OCI-LY7 (cell line): ENCODE measurements at regions not wholly inside any gene's neighbourhood (a gene's known extent, or its start where the extent isn't known, plus 50 kb on each side); places are given as distances from the start of the nearest gene placed in this dataset.

ENCODE experiments used
- BruUV-seq: library from RNA; stranded (reverse); fragments of 400-500 nt; replicated peaks from 2 replicates; lab custom pipeline; 2021; lab: Mats Ljungman, UMichigan
- CTCF ChIA-PET: fragments of 300-600 bp; sonication (Branson Sonifier 250); formaldehyde crosslinking; loops from one replicate; lab custom pipeline; 2022; ENCODE audit warnings: antibody characterized with exemption; ENCODE audit not compliant: unreplicated experiment; lab: Charles Lee
- POLR2A ChIA-PET: fragments of 300-600 bp; sonication (Branson Sonifier 250); formaldehyde crosslinking; loops from one replicate; lab custom pipeline; 2022; ENCODE audit warnings: antibody characterized with exemption; lab: Charles Lee
- DNase-seq: peaks from one replicate; pipeline ENCODE4 v3.0.0-alpha.2; 2015; ENCODE audit warnings: low spot score
- H2AFZ ChIP-seq: fragments of 200-600 bp; sonication (generic), shearing (Covaris generic); 2 replicates; pipeline ENCODE4 v1.6.1; 2014; ENCODE audit warnings: mild to moderate bottlenecking, antibody characterized with exemption, low read length, moderate library complexity
- H3K27ac ChIP-seq: fragments of 200-600 bp; sonication (generic); 2 replicates; pipeline ENCODE4 v1.5.1; 2014; ENCODE audit warnings: mixed run types, low read depth, mild to moderate bottlenecking, moderate library complexity, low read length, inconsistent platforms; ENCODE audit not compliant: poor library complexity, severe bottlenecking
- H3K36me3 ChIP-seq: fragments of 200-600 bp; sonication (generic); 2 replicates; pipeline ENCODE4 v1.6.1; 2014; ENCODE audit warnings: mild to moderate bottlenecking, antibody characterized with exemption, low read length, moderate library complexity, mixed read lengths; ENCODE audit not compliant: insufficient read depth
- H3K4me1 ChIP-seq: fragments of 200-600 bp; sonication (generic); 2 replicates; pipeline ENCODE4 v1.5.1; 2014; ENCODE audit warnings: mild to moderate bottlenecking, low read length; ENCODE audit not compliant: insufficient read depth, poor library complexity, severe bottlenecking
- H3K4me2 ChIP-seq: fragments of 200-600 bp; sonication (generic); 2 replicates; pipeline ENCODE4 v1.6.1; 2014; ENCODE audit warnings: mild to moderate bottlenecking, low read length
- H3K4me3 ChIP-seq: fragments of 200-600 bp; sonication (generic); 2 replicates; pipeline ENCODE4 v1.5.1; 2014; ENCODE audit warnings: mild to moderate bottlenecking, low read depth, low read length; ENCODE audit not compliant: poor library complexity, severe bottlenecking
- H3K79me2 ChIP-seq: fragments of 200-600 bp; sonication (generic); 2 replicates; pipeline ENCODE4 v1.6.1; 2016; ENCODE audit warnings: low read depth, mild to moderate bottlenecking, low read length, moderate library complexity, mixed read lengths; ENCODE audit not compliant: insufficient read depth
- H3K9me2 ChIP-seq: fragments of 200-600 bp; sonication (generic); 2 replicates; pipeline ENCODE4 v1.6.1; 2016; ENCODE audit warnings: mild to moderate bottlenecking, low read length, mixed read lengths; ENCODE audit not compliant: insufficient read depth
- H3K9me3 ChIP-seq: fragments of 200-600 bp; sonication (generic); 2 replicates; pipeline ENCODE4 v1.6.1; 2014; ENCODE audit warnings: mild to moderate bottlenecking, mixed run types, low read length, mixed read lengths
- H4K20me1 ChIP-seq: fragments of 200-600 bp; sonication (generic); 2 replicates; pipeline ENCODE4 v1.6.1; 2014; ENCODE audit warnings: mild to moderate bottlenecking, antibody characterized with exemption, low read length, moderate library complexity, mixed read lengths; ENCODE audit not compliant: insufficient read depth
- CTCF ChIP-seq: fragments of 200-600 bp; sonication (generic); conservative IDR thresholded peaks from 2 replicates; pipeline ENCODE4 v1.5.1; 2014; ENCODE audit warnings: mild to moderate bottlenecking, antibody characterized with exemption, low read length, moderate library complexity, mixed read lengths
- EZH2phosphoT487 ChIP-seq: fragments of 200-600 bp; sonication (generic); IDR thresholded peaks from 2 replicates; pipeline ENCODE4 v1.6.1; 2018; ENCODE audit warnings: low read depth, borderline replicate concordance, mild to moderate bottlenecking, mixed run types, antibody characterized with exemption, low read length, moderate library complexity, mixed read lengths
- intact Hi-C: fragments of 100-400 bp; cut with micrococcal nuclease; formaldehyde crosslinking; loops from one replicate; pipeline ENCODE4 v1.10.0; 2022; ENCODE audit not compliant: unreplicated experiment

DNA sequence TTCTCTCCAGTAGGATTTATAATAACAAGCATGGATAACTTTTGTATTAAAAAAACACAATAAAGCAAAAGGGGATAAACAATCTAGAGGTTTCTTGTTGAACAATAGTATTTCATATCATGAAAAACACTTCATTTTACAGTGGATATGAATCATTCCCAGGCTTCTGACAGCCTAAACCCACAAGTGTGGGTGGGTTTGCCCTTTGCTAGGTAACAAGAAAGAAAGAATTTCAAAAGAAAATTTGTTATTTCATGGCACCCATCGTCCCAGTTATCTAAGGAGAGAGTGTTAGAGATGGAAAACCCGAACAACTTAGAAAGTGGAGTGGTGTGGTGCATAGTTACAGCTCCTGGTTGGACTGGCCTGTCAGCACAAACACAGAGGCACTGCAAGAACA lies 76.1 kb upstream of the GPR6 start:
- no peak for TF ChIP-seq EZH2phosphoT487
- no peaks in the 10 kb centered on the region for H3K9me3 ChIP-seq
- H2AFZ ChIP-seq: no peak overlapping the region
- DNase-seq: no peak
- no peaks in the 10 kb centered on the region for H3K79me2 ChIP-seq
- no peak overlapping the region for H3K4me2 ChIP-seq
- no peaks in the 10 kb centered on the region for H4K20me1 ChIP-seq
- H3K27ac ChIP-seq: no peak overlapping the region
- ChIA-PET CTCF (no interaction called here), POLR2A (interaction anchor here (0.6 kb wide), 1 partner anchor 635 kb away, joined by 6 read pairs; no protein-coding TSS in a partner anchor)
- H3K4me3 ChIP-seq: no peak overlapping the region
- BruUV-seq: no TSS peak
- intact Hi-C loops: no loop called here
- H3K9me2 ChIP-seq: no peaks in the 10 kb centered on the region
- H3K36me3 ChIP-seq: no peaks in the 10 kb centered on the region
- no peaks in the 10 kb centered on the region for H3K4me1 ChIP-seq

DNA sequence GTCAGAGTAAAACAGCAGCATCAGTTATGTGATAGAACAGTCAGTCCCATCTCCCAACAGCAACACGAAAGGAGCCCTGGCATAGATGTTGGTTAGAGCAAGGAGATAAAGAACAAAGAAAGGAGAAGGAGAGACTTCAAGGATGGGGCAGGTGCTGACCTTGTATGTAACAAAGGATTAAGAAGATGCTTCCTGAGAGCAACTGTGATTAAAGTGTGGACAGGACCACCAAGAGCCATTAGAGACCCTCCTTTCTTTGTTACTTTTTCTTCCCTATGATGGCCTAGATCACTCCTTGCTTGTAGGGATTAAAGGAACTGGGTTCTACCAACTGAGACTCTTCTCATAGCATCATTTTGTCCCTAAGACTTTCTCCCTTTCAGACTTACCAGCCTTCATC lies 75.2 kb upstream of the GPR6 start:
- Histone ChIP-seq H3K79me2 (no peaks in the 10 kb centered on the region), H3K9me2 (no peaks in the 10 kb centered on the region), H3K9me3 (no peaks in the 10 kb centered on the region), H2AFZ (no peak overlapping the region), H3K27ac (no peak overlapping the region), H3K36me3 (no peaks in the 10 kb centered on the region), H3K4me1 (no peaks in the 10 kb centered on the region), H3K4me3 (no peak overlapping the region), H3K4me2 (no peak overlapping the region), H4K20me1 (no peaks in the 10 kb centered on the region)
- no TSS peak for BruUV-seq
- intact Hi-C loops: no loop called here
- DNase-seq: no peak
- ChIA-PET POLR2A (no interaction called here), CTCF (no interaction called here)
- TF ChIP-seq EZH2phosphoT487 (no peak), CTCF (no peak)

GRCh38 chr6:109910571-109910970 lies 67.5 kb upstream of the GPR6 start:
- H3K79me2 ChIP-seq: no peaks in the 10 kb centered on the region
- TF ChIP-seq CTCF: no peak
- no peak for TF ChIP-seq EZH2phosphoT487
- CTCF ChIA-PET: no interaction called here
- H3K9me2 ChIP-seq: no peaks in the 10 kb centered on the region
- no TSS peak for BruUV-seq
- DNase-seq: no peak
- no peaks in the 10 kb centered on the region for H3K36me3 ChIP-seq
- H3K4me3 ChIP-seq: no peak overlapping the region
- no peak overlapping the region for H3K27ac ChIP-seq
- no peak overlapping the region for H3K4me2 ChIP-seq
- H3K9me3 ChIP-seq: no peaks in the 10 kb centered on the region
- intact Hi-C loops: no loop called here
- no peaks in the 10 kb centered on the region for H3K4me1 ChIP-seq
- no peaks in the 10 kb centered on the region for H4K20me1 ChIP-seq
- POLR2A ChIA-PET: interaction anchor here (0.6 kb wide), 1 partner anchor 264 kb away, joined by 3 read pairs; no protein-coding TSS in a partner anchor
- H2AFZ ChIP-seq: no peak overlapping the region
